Left ventricle myocardium inferior (tissue), 1 donor: ENCODE measurements at regions not wholly inside any gene's neighbourhood (a gene's known extent, or its start where the extent isn't known, plus 50 kb on each side); places are given as distances from the start of the nearest gene placed in this dataset.
"Not testable (repeated sequence)": the region's sequence is repeated elsewhere in the genome, so short reads cannot be mapped to it uniquely, and the experiment has no call there.

ENCODE experiments used
- DNase-seq: peaks from one replicate; pipeline ENCODE4 v3.0.0-alpha.2; 2020
- H3K27ac ChIP-seq: fragments of 200-600 bp; replicated peaks from 2 replicates; pipeline ENCODE4 v1.8.0; 2021
- H3K27me3 ChIP-seq: fragments of 200-600 bp; 2 replicates; pipeline ENCODE4 v1.8.0; 2021; ENCODE audit warnings: low read depth
- H3K36me3 ChIP-seq: fragments of 200-600 bp; 2 replicates; pipeline ENCODE4 v1.8.0; 2021
- H3K4me1 ChIP-seq: fragments of 200-600 bp; 2 replicates; pipeline ENCODE4 v1.8.0; 2021
- H3K4me3 ChIP-seq: fragments of 200-600 bp; 2 replicates; pipeline ENCODE4 v1.8.0; 2021; ENCODE audit warnings: mild to moderate bottlenecking, moderate library complexity
- H3K9me3 ChIP-seq: fragments of 200-600 bp; replicated peaks from 2 replicates; pipeline ENCODE4 v1.8.0; 2021
- CTCF ChIP-seq: fragments of 200-600 bp; IDR thresholded peaks from 2 replicates; pipeline ENCODE4 v1.8.0; 2021; ENCODE audit warnings: antibody characterized with exemption, mild to moderate bottlenecking, borderline replicate concordance
- intact Hi-C: fragments of 100-400 bp; cut with micrococcal nuclease; formaldehyde crosslinking; loops from one replicate; pipeline ENCODE4 v1.11.0; 2022
- donor health status: DM: no; HTN: yes; CAD: no; lungs with severe emphysema.

DNA sequence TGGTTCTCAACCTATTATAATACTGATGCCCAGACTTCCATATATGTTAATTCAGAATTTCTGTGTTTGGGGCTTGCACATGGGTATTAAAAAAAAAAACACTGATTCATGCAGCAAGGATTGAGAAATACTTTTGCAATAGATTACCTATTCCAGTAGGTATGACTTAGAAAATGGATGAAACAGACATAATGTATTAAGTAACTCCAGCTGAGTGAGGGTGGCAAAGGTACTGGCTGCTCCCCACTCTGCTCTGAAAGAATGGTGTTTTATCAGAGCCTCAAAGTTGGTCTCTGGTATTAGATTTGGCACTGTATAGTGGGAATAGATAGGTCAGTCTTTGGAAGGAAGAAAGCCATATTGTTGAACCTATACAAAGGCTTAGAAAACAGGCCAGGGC lies 234.3 kb upstream of the FOLH1 start:
- intact Hi-C loops = no loop called here
- Histone ChIP-seq H3K36me3 (no peaks in the 10 kb centered on the region), H3K9me3 (peaks cover 21% of the 10 kb centered on the region), H3K27me3 (no peaks in the 10 kb centered on the region), H3K4me1 (no peaks in the 10 kb centered on the region), H3K27ac (no peak overlapping the region), H3K4me3 (no peak overlapping the region)
- no peak for TF ChIP-seq CTCF
- DNase-seq = no peak

DNA sequence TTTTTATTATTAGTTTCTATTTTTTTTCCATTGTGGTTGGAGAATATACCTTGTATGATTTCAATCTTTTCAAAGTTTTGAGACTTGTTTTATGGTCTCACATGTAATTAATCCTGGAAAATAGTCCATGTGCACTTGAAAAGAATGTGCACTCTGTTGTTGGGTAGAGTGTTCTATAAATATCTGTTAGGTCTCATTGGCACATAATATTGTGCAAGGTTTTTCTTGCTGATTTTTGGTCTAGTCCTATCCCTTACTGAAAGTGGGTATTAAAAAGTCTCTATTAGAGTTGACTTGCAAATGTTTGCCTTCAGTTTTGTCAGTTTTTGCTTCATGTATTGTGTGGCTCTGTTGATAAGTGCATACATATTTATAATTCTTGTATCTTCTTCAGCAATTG lies 231.5 kb upstream of the FOLH1 start:
- DNase-seq, H3K36me3 ChIP-seq, H3K27ac ChIP-seq, intact Hi-C loops, H3K4me1 ChIP-seq, H3K4me3 ChIP-seq, H3K27me3 ChIP-seq, H3K9me3 ChIP-seq: not testable (repeated sequence)

DNA sequence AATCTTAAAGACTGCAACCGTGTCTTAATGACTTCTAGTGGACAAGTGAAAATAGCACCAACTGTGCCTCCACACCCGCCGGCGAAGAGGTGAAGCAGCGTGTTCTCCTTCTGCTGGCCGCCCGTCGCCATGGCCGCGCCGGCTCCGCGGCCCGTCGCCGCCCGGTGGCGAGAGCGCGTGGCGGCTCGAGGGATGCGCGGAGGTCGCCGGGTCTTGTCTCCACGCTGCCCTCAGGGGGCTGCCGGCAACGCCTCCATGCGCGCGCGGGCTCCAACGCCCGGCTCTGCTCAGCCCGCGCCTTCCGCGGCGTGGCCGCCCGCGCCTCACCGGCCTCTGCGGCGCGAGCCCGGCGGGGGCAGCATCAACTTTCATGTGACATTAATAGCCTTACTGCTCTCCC lies 225.9 kb upstream of the FOLH1 start:
- H3K4me3 ChIP-seq, H3K27ac ChIP-seq, H3K9me3 ChIP-seq, intact Hi-C loops, H3K27me3 ChIP-seq, DNase-seq, H3K4me1 ChIP-seq, H3K36me3 ChIP-seq: not testable (repeated sequence)

DNA sequence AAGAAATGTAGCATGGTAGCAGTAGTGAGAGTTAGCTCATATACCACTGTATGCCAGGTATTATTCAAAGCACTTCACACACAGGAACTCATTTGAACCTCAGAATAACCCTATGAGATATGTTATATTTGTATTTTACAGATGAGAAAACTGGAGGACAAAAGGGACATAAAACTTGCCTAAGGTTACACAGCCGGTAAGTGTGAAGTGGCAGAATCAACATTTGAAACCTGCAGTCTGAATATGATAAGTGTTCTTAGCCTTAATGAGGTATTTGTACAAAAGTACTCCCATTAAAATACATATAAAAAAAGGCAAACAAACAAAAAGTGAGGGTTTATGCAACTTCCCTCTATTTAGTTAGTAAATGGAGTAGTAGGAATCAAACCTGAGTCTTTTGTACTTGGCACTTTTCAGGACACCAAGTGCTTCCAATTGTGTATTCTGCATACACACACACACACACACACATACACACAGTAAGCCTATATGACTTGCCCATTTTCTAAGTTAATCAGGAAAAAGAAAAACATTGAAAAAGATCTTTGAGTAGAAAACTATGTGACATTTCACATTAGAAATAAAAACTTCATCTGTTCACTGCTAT lies 223.9 kb upstream of the FOLH1 start:
- no peaks in the 10 kb centered on the region for H3K36me3 ChIP-seq
- DNase-seq = no peak
- H3K4me3 ChIP-seq = no peak overlapping the region
- intact Hi-C loops = no loop called here
- H3K27me3 ChIP-seq = no peaks in the 10 kb centered on the region
- H3K27ac ChIP-seq = no peak overlapping the region
- peaks cover 13% of the 10 kb centered on the region for H3K9me3 ChIP-seq
- TF ChIP-seq CTCF = no peak
- no peaks in the 10 kb centered on the region for H3K4me1 ChIP-seq

DNA sequence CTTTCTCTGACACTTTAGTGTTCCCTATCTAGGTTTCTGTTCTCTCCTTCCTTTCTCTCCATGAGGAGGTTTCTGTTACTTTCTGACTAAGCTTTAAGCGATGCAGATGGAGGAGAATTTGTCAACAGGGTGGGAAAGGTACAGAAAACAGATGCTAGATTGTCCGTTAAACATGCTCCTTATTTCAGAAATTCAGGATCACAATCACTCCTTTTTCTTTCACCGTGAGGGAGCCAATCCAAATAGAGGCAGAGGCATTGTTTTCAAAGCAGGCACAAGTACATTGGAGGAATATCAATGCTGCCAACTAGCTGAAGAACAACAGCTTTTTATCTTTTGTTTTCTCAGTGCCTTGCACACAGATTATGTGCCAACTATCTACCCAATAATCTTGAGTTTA lies 215.7 kb upstream of the FOLH1 start:
- H3K4me1 ChIP-seq = no peaks in the 10 kb centered on the region
- H3K36me3 ChIP-seq = no peaks in the 10 kb centered on the region
- no peak for DNase-seq
- intact Hi-C loops = no loop called here
- no peak overlapping the region for H3K27ac ChIP-seq
- H3K27me3 ChIP-seq = no peaks in the 10 kb centered on the region
- H3K4me3 ChIP-seq = no peak overlapping the region
- peaks cover 15% of the 10 kb centered on the region for H3K9me3 ChIP-seq
- no peak for TF ChIP-seq CTCF

DNA sequence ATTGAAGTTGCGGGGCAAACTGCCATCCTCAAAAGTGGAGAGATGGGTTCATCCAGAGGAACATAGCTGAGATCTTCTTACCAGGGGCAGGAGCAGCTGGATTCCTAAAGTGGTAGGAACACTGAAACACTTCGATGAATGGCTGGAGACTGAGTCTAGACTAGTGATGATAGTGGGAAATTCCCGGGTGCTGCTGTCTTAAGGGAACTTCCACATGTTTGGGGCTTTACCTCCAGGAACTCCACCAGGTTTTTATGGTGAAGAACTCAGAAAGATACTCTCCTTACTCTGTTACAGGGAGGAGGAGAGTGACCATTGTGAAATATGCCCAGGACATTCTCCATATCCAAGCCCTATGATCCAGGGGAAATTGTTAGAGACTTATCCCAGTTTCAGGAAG lies 210.5 kb upstream of the FOLH1 start:
- H3K4me3 ChIP-seq, H3K4me1 ChIP-seq, H3K36me3 ChIP-seq, H3K27me3 ChIP-seq, H3K27ac ChIP-seq, H3K9me3 ChIP-seq, DNase-seq, intact Hi-C loops: not testable (repeated sequence)

DNA sequence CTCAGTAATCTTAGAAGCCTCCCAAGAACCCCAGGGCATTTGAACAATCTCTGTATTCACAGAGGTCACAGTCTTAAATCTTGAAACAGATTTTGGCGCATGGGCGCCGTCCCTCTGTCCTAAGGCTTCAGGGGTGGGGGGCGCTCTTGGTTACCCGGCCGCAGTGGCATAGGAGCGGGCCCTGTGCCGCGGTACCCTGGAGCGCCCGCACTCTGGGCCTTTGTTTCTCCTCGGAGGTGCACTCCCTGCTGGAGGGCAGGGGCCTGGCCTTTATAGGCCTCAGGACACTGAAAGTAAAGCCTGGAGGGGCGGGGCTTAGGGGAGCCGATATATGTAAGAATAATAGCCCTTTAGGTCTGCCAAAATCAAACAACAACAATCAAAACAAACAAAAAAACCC lies 197.3 kb upstream of the FOLH1 start:
- Histone ChIP-seq H3K4me1 (no peaks in the 10 kb centered on the region), H3K9me3 (no peaks in the 10 kb centered on the region), H3K4me3 (no peak overlapping the region), H3K27ac (no peak overlapping the region), H3K36me3 (no peaks in the 10 kb centered on the region), H3K27me3 (no peaks in the 10 kb centered on the region)
- intact Hi-C loops = no loop called here
- no peak for TF ChIP-seq CTCF
- DNase-seq = no peak

DNA sequence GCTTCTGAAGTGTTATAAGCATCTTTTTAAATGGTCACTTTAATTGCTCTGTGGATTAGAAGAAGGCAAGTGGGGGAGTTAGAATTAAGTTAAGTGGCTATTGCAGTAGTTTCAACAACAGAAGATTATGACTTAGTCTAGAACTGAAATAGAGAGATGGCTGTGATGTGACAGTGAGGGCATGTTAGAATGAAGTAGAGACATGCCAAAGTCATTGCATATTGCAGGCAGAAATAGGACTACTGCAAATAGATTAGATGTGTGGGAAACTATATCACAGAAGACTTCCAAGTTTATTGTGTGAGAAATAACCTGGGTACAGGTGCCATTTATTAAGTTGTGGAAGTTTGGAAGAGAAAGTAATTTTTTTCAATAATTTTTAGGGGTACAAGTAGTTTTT lies 187.4 kb upstream of the FOLH1 start:
- H3K36me3 ChIP-seq, intact Hi-C loops, DNase-seq, H3K4me1 ChIP-seq, H3K4me3 ChIP-seq, H3K27ac ChIP-seq, H3K27me3 ChIP-seq, H3K9me3 ChIP-seq: not testable (repeated sequence)

- H3K9me3 ChIP-seq, H3K36me3 ChIP-seq, intact Hi-C loops, DNase-seq, H3K27me3 ChIP-seq, H3K4me3 ChIP-seq, H3K4me1 ChIP-seq, H3K27ac ChIP-seq: not testable (repeated sequence)
These were observed 182.0 kb upstream of the FOLH1 start for GRCh38 chr11:49390362-49390761.

DNA sequence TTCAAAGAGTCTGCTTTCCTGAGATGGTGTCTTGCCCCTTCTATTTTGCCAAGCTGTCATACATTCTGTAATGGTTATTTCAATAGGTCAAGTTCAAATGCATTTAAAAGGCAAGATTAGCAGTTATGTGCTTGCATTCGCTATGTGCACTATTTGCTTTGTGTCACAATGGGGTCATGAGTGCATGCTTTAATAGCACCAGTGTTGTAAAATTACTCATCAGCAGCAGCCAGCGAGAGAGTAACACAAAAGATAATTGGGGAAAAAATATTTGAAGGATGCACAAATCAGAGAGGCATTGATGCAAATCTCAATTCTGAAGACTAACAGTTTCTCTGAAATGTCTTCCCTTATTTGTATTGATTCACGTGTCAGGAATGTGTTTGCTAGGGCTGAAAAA lies 180.7 kb upstream of the FOLH1 start:
- intact Hi-C loops = not testable (repeated sequence)

More for the DNA sequence above, 180.7 kb upstream of the FOLH1 start:
- not testable (repeated sequence) for H3K4me3 ChIP-seq, H3K9me3 ChIP-seq, H3K27me3 ChIP-seq, DNase-seq, H3K27ac ChIP-seq, H3K4me1 ChIP-seq, H3K36me3 ChIP-seq
